ENCODE measurements at regions not wholly inside any gene's neighbourhood (a gene's known extent, or its start where the extent isn't known, plus 50 kb on each side); places are given as distances from the start of the nearest gene placed in this dataset.
"Not testable (repeated sequence)": the region's sequence is repeated elsewhere in the genome, so short reads cannot be mapped to it uniquely, and the experiment has no call there.

GRCh38 chr4:146073517-146073916, 102.0 kb upstream of the LSM6 start:
- no peak for DNase-seq (ENCODE audit: low spot score)

GRCh38 chr4:146072376-146072775, 103.1 kb upstream of the LSM6 start:
- no peak for DNase-seq (ENCODE audit: low spot score)

- no peak for DNase-seq (ENCODE audit: low spot score)
Observed at GRCh38 chr4:146071390-146071789, 104.1 kb upstream of the LSM6 start.

- no peak for DNase-seq (ENCODE audit: low spot score)
Observed at GRCh38 chr4:146063143-146063542, 112.4 kb upstream of the LSM6 start.

GRCh38 chr4:146062340-146062739, 113.2 kb upstream of the LSM6 start:
- no peak for DNase-seq (ENCODE audit: low spot score)

- DNase-seq (ENCODE audit: low spot score) = no peak
Observed at GRCh38 chr4:146061610-146062334, 113.7 kb upstream of the LSM6 start.

- no peak for DNase-seq (ENCODE audit: low spot score)
Observed at GRCh38 chr4:146059865-146060264, 115.7 kb upstream of the LSM6 start.

GRCh38 chr4:146059151-146059550, 116.4 kb upstream of the LSM6 start:
- DNase-seq (ENCODE audit: low spot score) = no peak

- DNase-seq (ENCODE audit: low spot score) = no peak
Observed at GRCh38 chr4:146058531-146058930, 117.0 kb upstream of the LSM6 start.

GRCh38 chr4:146054676-146055075, 116.1 kb upstream of the ZNF827 start:
- no peak for DNase-seq (ENCODE audit: low spot score)

GRCh38 chr4:146053891-146054290, 115.3 kb upstream of the ZNF827 start:
- DNase-seq (ENCODE audit: low spot score) = no peak

- no peak for DNase-seq (ENCODE audit: low spot score)
Observed at GRCh38 chr4:146051728-146052391, 113.2 kb upstream of the ZNF827 start.

GRCh38 chr4:146051223-146051622, 112.6 kb upstream of the ZNF827 start:
- no peak for DNase-seq (ENCODE audit: low spot score)

- DNase-seq (ENCODE audit: low spot score) = no peak
Observed at GRCh38 chr4:146049802-146050201, 111.2 kb upstream of the ZNF827 start.

- DNase-seq (ENCODE audit: low spot score) = not testable (repeated sequence)
Observed at GRCh38 chr4:146047768-146048167, 109.1 kb upstream of the ZNF827 start.

GRCh38 chr4:146041139-146042004, 102.7 kb upstream of the ZNF827 start:
- DNase-seq (ENCODE audit: low spot score) = no peak

GRCh38 chr4:146040623-146041022, 102.0 kb upstream of the ZNF827 start:
- DNase-seq (ENCODE audit: low spot score) = no peak

GRCh38 chr4:146033149-146033548, 94.5 kb upstream of the ZNF827 start:
- no peak for DNase-seq (ENCODE audit: low spot score)

- no peak for DNase-seq (ENCODE audit: low spot score)
Observed at GRCh38 chr4:146032234-146032860, 93.7 kb upstream of the ZNF827 start.

GRCh38 chr4:146029939-146030710, 91.5 kb upstream of the ZNF827 start:
- no peak for DNase-seq (ENCODE audit: low spot score)

- DNase-seq (ENCODE audit: low spot score) = peak; percentile 5
Observed at GRCh38 chr4:146029147-146029546, 90.5 kb upstream of the ZNF827 start.

- DNase-seq (ENCODE audit: low spot score) = no peak
Observed at GRCh38 chr4:146027761-146028160, 89.1 kb upstream of the ZNF827 start.

All from RKO (cell line).